T1000 (cell line): ENCODE measurements at regions not wholly inside any gene's neighbourhood (a gene's known extent, or its start where the extent isn't known, plus 50 kb on each side); places are given as distances from the start of the nearest gene placed in this dataset.
A peak's percentile ranks its signal among the peaks of the same experiment; 100 is the strongest.
"Not testable (repeated sequence)": the region's sequence is repeated elsewhere in the genome, so short reads cannot be mapped to it uniquely, and the experiment has no call there.

Experiments
- DNase-seq: peaks from one replicate; lab custom pipeline; 2025; ENCODE audit warnings: mixed read lengths; lab: John Stamatoyannopoulos, UW

GRCh38 chr10:84700668-84701369, 372.4 kb downstream of the CCSER2 start:
- DNase-seq, result no peak

GRCh38 chr10:84701370-84701720, 373.0 kb downstream of the CCSER2 start:
- DNase-seq, result no peak

GRCh38 chr10:84704101-84704500, 375.7 kb downstream of the CCSER2 start:
- no peak for DNase-seq

GRCh38 chr10:84706431-84706830, 378.0 kb downstream of the CCSER2 start:
- DNase-seq, result no peak

- peak; percentile 14 for DNase-seq
Observed at GRCh38 chr10:84706875-84707274, 378.5 kb downstream of the CCSER2 start.

- DNase-seq, result no peak
Observed at GRCh38 chr10:84715911-84716310, 387.5 kb downstream of the CCSER2 start.

- DNase-seq, result no peak
Observed at GRCh38 chr10:84718877-84719616, 390.7 kb downstream of the CCSER2 start.

GRCh38 chr10:84719687-84720086, 391.3 kb downstream of the CCSER2 start:
- no peak for DNase-seq

GRCh38 chr10:84727398-84727797, 399.0 kb downstream of the CCSER2 start:
- DNase-seq, result no peak

GRCh38 chr10:84739126-84739525, 410.7 kb downstream of the CCSER2 start:
- DNase-seq, result not testable (repeated sequence)

GRCh38 chr10:84739641-84740040, 411.3 kb downstream of the CCSER2 start:
- DNase-seq, result no peak

- no peak for DNase-seq
Observed at GRCh38 chr10:84743483-84743882, 415.1 kb downstream of the CCSER2 start.

- no peak for DNase-seq
Observed at GRCh38 chr10:84755311-84755710, 426.9 kb downstream of the CCSER2 start.

GRCh38 chr10:84756653-84757052, 428.3 kb downstream of the CCSER2 start:
- DNase-seq, result not testable (repeated sequence)

GRCh38 chr10:84761994-84762614, 433.7 kb downstream of the CCSER2 start:
- DNase-seq, result not testable (repeated sequence)

- no peak for DNase-seq
Observed at GRCh38 chr10:84762754-84763394, 434.5 kb downstream of the CCSER2 start.

- no peak for DNase-seq
Observed at GRCh38 chr10:84763965-84764364, 435.6 kb downstream of the CCSER2 start.

GRCh38 chr10:84765086-84765485, 436.7 kb downstream of the CCSER2 start:
- DNase-seq, result no peak

- no peak for DNase-seq
Observed at GRCh38 chr10:84765656-84766055, 437.3 kb downstream of the CCSER2 start.

GRCh38 chr10:84766923-84767322, 438.5 kb downstream of the CCSER2 start:
- DNase-seq, result no peak

- DNase-seq, result no peak
Observed at GRCh38 chr10:84768132-84768531, 439.7 kb downstream of the CCSER2 start.

GRCh38 chr10:84770824-84771223, 442.4 kb downstream of the CCSER2 start:
- no peak for DNase-seq

- no peak for DNase-seq
Observed at GRCh38 chr10:84783386-84783785, 455.0 kb downstream of the CCSER2 start.
